ENCODE measurements at regions not wholly inside any gene's neighbourhood (a gene's known extent, or its start where the extent isn't known, plus 50 kb on each side); places are given as distances from the start of the nearest gene placed in this dataset.

- Histone ChIP-seq H3K4me1 (ENCODE audit: control insufficient read depth, insufficient read depth, low read length) (peaks cover 4% of the 10 kb centered on the region), H3K36me3 (ENCODE audit: insufficient read depth, low read length) (no peaks in the 10 kb centered on the region), H3K9ac (ENCODE audit: low read depth, low read length) (no peak overlapping the region), H3K27me3 (ENCODE audit: control insufficient read depth, insufficient read depth, low read length) (no peaks in the 10 kb centered on the region), H3K4me3 (ENCODE audit: low read length) (no peak overlapping the region), H3K9me3 (replicated peaks; ENCODE audit: low read length) (no peaks in the 10 kb centered on the region), H3K4me2 (ENCODE audit: low read length) (no peak overlapping the region)
These were observed 800.9 kb downstream of the SATB2 start for GRCh38 chr2:198656869-198657268.

- no peaks in the 10 kb centered on the region for H3K4me1 ChIP-seq (ENCODE audit: control insufficient read depth, insufficient read depth, low read length)
- no peaks in the 10 kb centered on the region for H3K36me3 ChIP-seq (ENCODE audit: insufficient read depth, low read length)
- H3K9me3 ChIP-seq (replicated peaks; ENCODE audit: low read length): no peaks in the 10 kb centered on the region
- no peak overlapping the region for H3K9ac ChIP-seq (ENCODE audit: low read depth, low read length)
- H3K4me3 ChIP-seq (ENCODE audit: low read length): no peak overlapping the region
- H3K4me2 ChIP-seq (ENCODE audit: low read length): no peak overlapping the region
- no peaks in the 10 kb centered on the region for H3K27me3 ChIP-seq (ENCODE audit: control insufficient read depth, insufficient read depth, low read length)
These were observed 803.1 kb downstream of the SATB2 start for GRCh38 chr2:198654646-198655045.

- Histone ChIP-seq H3K4me2 (ENCODE audit: low read length) (no peak overlapping the region), H3K9me3 (replicated peaks; ENCODE audit: low read length) (no peaks in the 10 kb centered on the region), H3K9ac (ENCODE audit: low read depth, low read length) (no peak overlapping the region), H3K4me1 (ENCODE audit: control insufficient read depth, insufficient read depth, low read length) (no peaks in the 10 kb centered on the region), H3K27me3 (ENCODE audit: control insufficient read depth, insufficient read depth, low read length) (no peaks in the 10 kb centered on the region), H3K4me3 (ENCODE audit: low read length) (no peak overlapping the region), H3K36me3 (ENCODE audit: insufficient read depth, low read length) (no peaks in the 10 kb centered on the region)
These were observed 804.4 kb downstream of the SATB2 start for GRCh38 chr2:198653311-198653710.

- Histone ChIP-seq H3K36me3 (ENCODE audit: insufficient read depth, low read length) (no peaks in the 10 kb centered on the region), H3K4me1 (ENCODE audit: control insufficient read depth, insufficient read depth, low read length) (no peaks in the 10 kb centered on the region), H3K4me3 (ENCODE audit: low read length) (no peak overlapping the region), H3K27me3 (ENCODE audit: control insufficient read depth, insufficient read depth, low read length) (no peaks in the 10 kb centered on the region), H3K9ac (ENCODE audit: low read depth, low read length) (no peak overlapping the region), H3K9me3 (replicated peaks; ENCODE audit: low read length) (no peaks in the 10 kb centered on the region), H3K4me2 (ENCODE audit: low read length) (no peak overlapping the region)
These were observed 805.3 kb downstream of the SATB2 start for GRCh38 chr2:198652461-198652860.

GRCh38 chr2:198645816-198646215 is 811.9 kb downstream of the SATB2 start:
- no peaks in the 10 kb centered on the region for H3K4me1 ChIP-seq (ENCODE audit: control insufficient read depth, insufficient read depth, low read length)
- H3K9ac ChIP-seq (ENCODE audit: low read depth, low read length): no peak overlapping the region
- H3K9me3 ChIP-seq (replicated peaks; ENCODE audit: low read length): no peaks in the 10 kb centered on the region
- no peak overlapping the region for H3K4me2 ChIP-seq (ENCODE audit: low read length)
- no peaks in the 10 kb centered on the region for H3K27me3 ChIP-seq (ENCODE audit: control insufficient read depth, insufficient read depth, low read length)
- no peaks in the 10 kb centered on the region for H3K36me3 ChIP-seq (ENCODE audit: insufficient read depth, low read length)
- no peak overlapping the region for H3K4me3 ChIP-seq (ENCODE audit: low read length)

- Histone ChIP-seq H3K4me1 (ENCODE audit: control insufficient read depth, insufficient read depth, low read length) (no peaks in the 10 kb centered on the region), H3K9me3 (replicated peaks; ENCODE audit: low read length) (no peaks in the 10 kb centered on the region), H3K36me3 (ENCODE audit: insufficient read depth, low read length) (no peaks in the 10 kb centered on the region), H3K27me3 (ENCODE audit: control insufficient read depth, insufficient read depth, low read length) (no peaks in the 10 kb centered on the region), H3K4me2 (ENCODE audit: low read length) (no peak overlapping the region), H3K9ac (ENCODE audit: low read depth, low read length) (no peak overlapping the region), H3K4me3 (ENCODE audit: low read length) (no peak overlapping the region)
These were observed 816.6 kb downstream of the SATB2 start for GRCh38 chr2:198641161-198641560.

GRCh38 chr2:198640463-198640862 is 817.3 kb downstream of the SATB2 start:
- H3K4me2 ChIP-seq (ENCODE audit: low read length): no peak overlapping the region
- H3K4me3 ChIP-seq (ENCODE audit: low read length): no peak overlapping the region
- no peaks in the 10 kb centered on the region for H3K36me3 ChIP-seq (ENCODE audit: insufficient read depth, low read length)
- no peaks in the 10 kb centered on the region for H3K27me3 ChIP-seq (ENCODE audit: control insufficient read depth, insufficient read depth, low read length)
- H3K9me3 ChIP-seq (replicated peaks; ENCODE audit: low read length): no peaks in the 10 kb centered on the region
- no peaks in the 10 kb centered on the region for H3K4me1 ChIP-seq (ENCODE audit: control insufficient read depth, insufficient read depth, low read length)
- no peak overlapping the region for H3K9ac ChIP-seq (ENCODE audit: low read depth, low read length)

GRCh38 chr2:198639580-198639979 is 818.2 kb downstream of the SATB2 start:
- Histone ChIP-seq H3K4me1 (ENCODE audit: control insufficient read depth, insufficient read depth, low read length) (no peaks in the 10 kb centered on the region), H3K4me2 (ENCODE audit: low read length) (no peak overlapping the region), H3K36me3 (ENCODE audit: insufficient read depth, low read length) (no peaks in the 10 kb centered on the region), H3K9ac (ENCODE audit: low read depth, low read length) (no peak overlapping the region), H3K9me3 (replicated peaks; ENCODE audit: low read length) (no peaks in the 10 kb centered on the region), H3K4me3 (ENCODE audit: low read length) (no peak overlapping the region), H3K27me3 (ENCODE audit: control insufficient read depth, insufficient read depth, low read length) (no peaks in the 10 kb centered on the region)

- H3K4me1 ChIP-seq (ENCODE audit: control insufficient read depth, insufficient read depth, low read length): no peaks in the 10 kb centered on the region
- no peak overlapping the region for H3K4me3 ChIP-seq (ENCODE audit: low read length)
- H3K9ac ChIP-seq (ENCODE audit: low read depth, low read length): no peak overlapping the region
- H3K9me3 ChIP-seq (replicated peaks; ENCODE audit: low read length): no peaks in the 10 kb centered on the region
- no peaks in the 10 kb centered on the region for H3K36me3 ChIP-seq (ENCODE audit: insufficient read depth, low read length)
- no peak overlapping the region for H3K4me2 ChIP-seq (ENCODE audit: low read length)
- H3K27me3 ChIP-seq (ENCODE audit: control insufficient read depth, insufficient read depth, low read length): no peaks in the 10 kb centered on the region
These were observed 819.2 kb downstream of the SATB2 start for GRCh38 chr2:198638577-198638976.

GRCh38 chr2:198630384-198630783 is 826.0 kb downstream of the PLCL1 start:
- Histone ChIP-seq H3K27me3 (ENCODE audit: control insufficient read depth, insufficient read depth, low read length) (no peaks in the 10 kb centered on the region), H3K9ac (ENCODE audit: low read depth, low read length) (no peak overlapping the region), H3K36me3 (ENCODE audit: insufficient read depth, low read length) (no peaks in the 10 kb centered on the region), H3K9me3 (replicated peaks; ENCODE audit: low read length) (no peaks in the 10 kb centered on the region), H3K4me1 (ENCODE audit: control insufficient read depth, insufficient read depth, low read length) (no peaks in the 10 kb centered on the region), H3K4me2 (ENCODE audit: low read length) (no peak overlapping the region), H3K4me3 (ENCODE audit: low read length) (no peak overlapping the region)

GRCh38 chr2:198628596-198628995 is 824.2 kb downstream of the PLCL1 start:
- Histone ChIP-seq H3K27me3 (ENCODE audit: control insufficient read depth, insufficient read depth, low read length) (no peaks in the 10 kb centered on the region), H3K9ac (ENCODE audit: low read depth, low read length) (no peak overlapping the region), H3K36me3 (ENCODE audit: insufficient read depth, low read length) (no peaks in the 10 kb centered on the region), H3K4me2 (ENCODE audit: low read length) (no peak overlapping the region), H3K4me1 (ENCODE audit: control insufficient read depth, insufficient read depth, low read length) (no peaks in the 10 kb centered on the region), H3K9me3 (replicated peaks; ENCODE audit: low read length) (no peaks in the 10 kb centered on the region), H3K4me3 (ENCODE audit: low read length) (no peak overlapping the region)

GRCh38 chr2:198622986-198623730 is 818.8 kb downstream of the PLCL1 start:
- Histone ChIP-seq H3K27me3 (ENCODE audit: control insufficient read depth, insufficient read depth, low read length) (no peaks in the 10 kb centered on the region), H3K36me3 (ENCODE audit: insufficient read depth, low read length) (no peaks in the 10 kb centered on the region), H3K4me2 (ENCODE audit: low read length) (no peak overlapping the region), H3K9me3 (replicated peaks; ENCODE audit: low read length) (no peaks in the 10 kb centered on the region), H3K4me3 (ENCODE audit: low read length) (no peak overlapping the region), H3K4me1 (ENCODE audit: control insufficient read depth, insufficient read depth, low read length) (no peaks in the 10 kb centered on the region), H3K9ac (ENCODE audit: low read depth, low read length) (no peak overlapping the region)

Data from skeletal muscle satellite cell (primary cell).